ENCODE measurements at regions not wholly inside any gene's neighbourhood (a gene's known extent, or its start where the extent isn't known, plus 50 kb on each side); places are given as distances from the start of the nearest gene placed in this dataset.

- Histone ChIP-seq H3K9me3 (no peaks in the 10 kb centered on the region), H3K27ac (ENCODE audit: low read depth in 2 of 2, low read length in 1 of 2) (no peak overlapping the region), H2AFZ (ENCODE audit: low read depth) (no peak overlapping the region), H3K36me3 (replicated peaks in 1 of 2; ENCODE audit: control insufficient read depth in 1 of 2, insufficient read depth in 2 of 2, low read length in 1 of 2) (no peaks in the 10 kb centered on the region), H3K9ac (no peak overlapping the region), H3K4me3 (ENCODE audit: low read depth in 2 of 2, low read length in 1 of 2) (no peak overlapping the region), H3K4me1 (ENCODE audit: control insufficient read depth in 1 of 2, insufficient read depth in 2 of 2, low read depth in 1 of 2, low read length in 1 of 2) (peaks cover 0 to 5% of the 10 kb centered on the region in 2 experiments; a peak in 2 of 4 replicates), H3K4me2 (no peak overlapping the region), H3K27me3 (ENCODE audit: insufficient read depth) (no peaks in the 10 kb centered on the region), H4K20me1 (ENCODE audit: insufficient read depth) (no peaks in the 10 kb centered on the region), H3F3A (replicated peaks; ENCODE audit: insufficient read depth) (no peaks in the 10 kb centered on the region), H3K9me2 (no peaks in the 10 kb centered on the region), H3K79me2 (ENCODE audit: insufficient read depth) (no peaks in the 10 kb centered on the region)
- ChIA-PET POLR2A (no interaction called here), CTCF (no interaction called here)
- TF ChIP-seq RFX5 (IDR thresholded peaks at IDR 0.05; ENCODE audit: low read length), result no peak
- no peak for TF ChIP-seq ELF1 (IDR thresholded peaks at IDR 0.05)
- no peak for TF ChIP-seq USF1 (IDR thresholded peaks at IDR 0.05; ENCODE audit: borderline replicate concordance, low read depth)
- TF ChIP-seq MXI1 (IDR thresholded peaks at IDR 0.05; ENCODE audit: low read depth, low read length), result no peak
- no peak for TF ChIP-seq FOXJ3 (CRISPR knock-in tag; IDR thresholded peaks at IDR 0.05)
- TF ChIP-seq FOXM1 (IDR thresholded peaks at IDR 0.05; ENCODE audit: low read depth), result no peak
- no peak for TF ChIP-seq NRF1 (IDR thresholded peaks at IDR 0.05; ENCODE audit: low read depth, low read length)
- TF ChIP-seq, protein P1, sequence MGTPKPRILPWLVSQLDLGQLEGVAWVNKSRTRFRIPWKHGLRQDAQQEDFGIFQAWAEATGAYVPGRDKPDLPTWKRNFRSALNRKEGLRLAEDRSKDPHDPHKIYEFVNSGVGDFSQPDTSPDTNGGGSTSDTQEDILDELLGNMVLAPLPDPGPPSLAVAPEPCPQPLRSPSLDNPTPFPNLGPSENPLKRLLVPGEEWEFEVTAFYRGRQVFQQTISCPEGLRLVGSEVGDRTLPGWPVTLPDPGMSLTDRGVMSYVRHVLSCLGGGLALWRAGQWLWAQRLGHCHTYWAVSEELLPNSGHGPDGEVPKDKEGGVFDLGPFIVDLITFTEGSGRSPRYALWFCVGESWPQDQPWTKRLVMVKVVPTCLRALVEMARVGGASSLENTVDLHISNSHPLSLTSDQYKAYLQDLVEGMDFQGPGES (IDR thresholded peaks at IDR 0.05; ENCODE audit: low read depth, low read length), result no peak
- TF ChIP-seq TEAD4 (IDR thresholded peaks at IDR 0.05; ENCODE audit: borderline replicate concordance, insufficient read depth), result no peak
- no peak for TF ChIP-seq SMC3 (IDR thresholded peaks at IDR 0.05; ENCODE audit: low read depth, low read length)
- no peak for TF ChIP-seq FOSL2 (IDR thresholded peaks at IDR 0.05; ENCODE audit: borderline replicate concordance, low read depth)
- no peak for TF ChIP-seq GABPA (IDR thresholded peaks at IDR 0.05; ENCODE audit: low read depth)
- TF ChIP-seq USF2 (IDR thresholded peaks at IDR 0.05; ENCODE audit: borderline replicate concordance, low read depth, low read length), result no peak
- no peak for TF ChIP-seq EP300 (IDR thresholded peaks at IDR 0.05; ENCODE audit: borderline replicate concordance in 1 of 2, low read depth in 1 of 2, low read length in 1 of 2)
- TF ChIP-seq YY1 (IDR thresholded peaks at IDR 0.05; ENCODE audit: low read depth), result no peak
- no peak for TF ChIP-seq MEF2A (IDR thresholded peaks at IDR 0.05; ENCODE audit: borderline replicate concordance, low read depth)
- no peak for TF ChIP-seq SIN3A (IDR thresholded peaks at IDR 0.05; ENCODE audit: borderline replicate concordance, low read depth, low read length)
- no peak for TF ChIP-seq RAD21 (IDR thresholded peaks at IDR 0.05; ENCODE audit: low read length)
- WGBS (ENCODE audit: low lambda C conversion rate), result 40% methylated on average over 2 of the region's 2 CpGs
- no peak for DNase-seq
Measured at GRCh38 chr1:232451506-232451905, 178.4 kb downstream of the SIPA1L2 start.

Data from SK-N-SH (cell line).